ENCODE measurements at regions not wholly inside any gene's neighbourhood (a gene's known extent, or its start where the extent isn't known, plus 50 kb on each side); places are given as distances from the start of the nearest gene placed in this dataset.

DNA sequence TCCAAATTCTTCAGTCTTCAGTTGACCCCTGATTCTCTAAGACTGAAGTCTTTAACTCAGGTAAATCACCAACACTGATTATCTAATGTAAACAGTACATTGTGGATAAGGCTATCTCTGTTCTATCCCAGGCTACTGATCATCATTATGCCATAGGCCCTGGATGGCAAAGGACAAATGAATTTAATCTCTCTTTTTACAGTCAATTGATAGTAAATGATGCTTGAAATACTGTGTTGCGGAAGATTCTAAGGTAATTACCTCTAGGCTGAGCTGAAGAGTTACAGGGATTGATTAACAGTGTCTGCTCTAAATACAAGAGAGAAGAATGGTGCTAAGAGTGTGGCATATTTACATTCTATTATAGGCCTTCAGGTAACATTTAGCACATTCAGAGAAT, 264.7 kb downstream of the ACTL7B start:
- H3K4me3 ChIP-seq (replicated peaks; ENCODE audit: low read depth, low read length), result no peak overlapping the region
- TF ChIP-seq, protein P1, sequence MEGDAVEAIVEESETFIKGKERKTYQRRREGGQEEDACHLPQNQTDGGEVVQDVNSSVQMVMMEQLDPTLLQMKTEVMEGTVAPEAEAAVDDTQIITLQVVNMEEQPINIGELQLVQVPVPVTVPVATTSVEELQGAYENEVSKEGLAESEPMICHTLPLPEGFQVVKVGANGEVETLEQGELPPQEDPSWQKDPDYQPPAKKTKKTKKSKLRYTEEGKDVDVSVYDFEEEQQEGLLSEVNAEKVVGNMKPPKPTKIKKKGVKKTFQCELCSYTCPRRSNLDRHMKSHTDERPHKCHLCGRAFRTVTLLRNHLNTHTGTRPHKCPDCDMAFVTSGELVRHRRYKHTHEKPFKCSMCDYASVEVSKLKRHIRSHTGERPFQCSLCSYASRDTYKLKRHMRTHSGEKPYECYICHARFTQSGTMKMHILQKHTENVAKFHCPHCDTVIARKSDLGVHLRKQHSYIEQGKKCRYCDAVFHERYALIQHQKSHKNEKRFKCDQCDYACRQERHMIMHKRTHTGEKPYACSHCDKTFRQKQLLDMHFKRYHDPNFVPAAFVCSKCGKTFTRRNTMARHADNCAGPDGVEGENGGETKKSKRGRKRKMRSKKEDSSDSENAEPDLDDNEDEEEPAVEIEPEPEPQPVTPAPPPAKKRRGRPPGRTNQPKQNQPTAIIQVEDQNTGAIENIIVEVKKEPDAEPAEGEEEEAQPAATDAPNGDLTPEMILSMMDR (IDR thresholded peaks at IDR 0.05; ENCODE audit: low read depth, low read length, missing control alignments), result no peak
- DNase-seq (ENCODE audit: extremely low read depth, low read depth), result no peak

DNA sequence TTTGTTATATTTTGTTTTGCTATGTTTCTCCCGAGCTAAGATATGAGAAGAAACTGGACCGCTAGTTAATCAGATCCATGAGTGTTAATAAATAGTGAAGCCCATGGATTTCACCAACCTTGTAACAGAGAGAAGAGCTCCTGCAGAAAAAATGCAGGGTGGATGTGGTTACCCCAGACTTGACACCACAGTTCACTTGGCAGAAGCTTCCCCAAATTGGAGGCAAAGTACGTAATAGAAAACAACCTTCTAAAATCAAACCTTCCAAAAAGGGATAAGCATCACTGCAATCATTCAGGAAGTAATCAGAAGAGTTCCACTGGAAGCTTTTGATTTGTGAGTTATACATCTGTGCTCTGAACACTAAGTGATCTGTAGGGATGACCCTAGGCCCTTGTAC, 267.5 kb downstream of the ACTL7B start:
- no peak overlapping the region for H3K4me3 ChIP-seq (replicated peaks; ENCODE audit: low read depth, low read length)
- no peak for DNase-seq (ENCODE audit: extremely low read depth, low read depth)
- TF ChIP-seq, protein P1 (IDR thresholded peaks at IDR 0.05; ENCODE audit: low read depth, low read length, missing control alignments), result no peak

DNA sequence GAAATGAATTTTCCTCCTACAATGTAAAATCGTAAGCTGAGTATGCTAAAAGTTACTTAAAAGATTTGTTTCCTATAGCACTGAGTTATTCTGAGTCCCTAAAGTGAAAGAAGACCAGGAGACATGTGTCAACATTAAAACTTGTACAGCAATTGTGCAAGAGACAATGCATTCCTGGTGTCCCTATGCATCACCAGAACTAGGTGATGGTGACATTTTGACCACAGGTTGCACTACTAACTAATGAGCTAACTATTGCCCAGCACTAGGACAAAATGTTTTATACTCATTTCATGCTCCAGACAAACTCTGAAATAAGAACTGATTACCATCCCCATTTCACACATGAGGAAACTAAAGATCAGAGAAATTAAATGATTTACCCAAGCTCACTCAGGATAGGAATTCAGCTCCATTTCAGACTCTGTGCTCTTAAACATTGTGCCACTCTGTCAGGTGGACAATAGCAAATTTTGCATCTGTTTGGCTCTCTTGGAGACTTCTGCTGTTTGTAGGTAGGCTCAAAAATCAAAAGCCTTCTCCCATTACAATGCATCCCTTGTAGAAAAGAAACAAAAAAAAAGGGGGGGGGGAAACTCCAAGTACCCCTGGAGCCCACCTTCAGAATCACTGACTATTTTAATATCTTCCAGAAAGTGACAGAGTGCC, 269.2 kb downstream of the ACTL7B start:
- no peak for DNase-seq (ENCODE audit: extremely low read depth, low read depth)
- TF ChIP-seq, protein P1 (IDR thresholded peaks at IDR 0.05; ENCODE audit: low read depth, low read length, missing control alignments), result no peak
- H3K4me3 ChIP-seq (replicated peaks; ENCODE audit: low read depth, low read length), result no peak overlapping the region

DNA sequence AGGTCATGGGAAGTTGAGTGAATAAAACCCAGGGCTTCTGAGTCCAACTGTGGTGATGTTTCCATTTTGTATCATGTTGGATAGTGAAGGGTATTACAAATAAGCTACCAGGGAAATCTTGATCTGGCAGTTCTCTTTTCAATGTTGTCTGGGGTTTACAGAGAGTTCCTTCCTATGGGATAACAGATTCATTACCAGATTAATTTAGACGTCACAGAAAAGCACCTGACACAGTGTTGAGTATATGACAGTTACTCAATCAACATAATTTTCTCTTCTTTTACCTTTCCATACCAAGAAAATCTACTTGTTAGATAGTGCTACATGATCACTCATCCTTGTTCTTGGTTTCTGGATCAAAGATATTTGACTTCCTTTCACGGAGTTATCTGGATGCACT, 270.9 kb downstream of the ACTL7B start:
- TF ChIP-seq, protein P1 (IDR thresholded peaks at IDR 0.05; ENCODE audit: low read depth, low read length, missing control alignments), result no peak
- H3K4me3 ChIP-seq (replicated peaks; ENCODE audit: low read depth, low read length), result no peak overlapping the region
- no peak for DNase-seq (ENCODE audit: extremely low read depth, low read depth)

DNA sequence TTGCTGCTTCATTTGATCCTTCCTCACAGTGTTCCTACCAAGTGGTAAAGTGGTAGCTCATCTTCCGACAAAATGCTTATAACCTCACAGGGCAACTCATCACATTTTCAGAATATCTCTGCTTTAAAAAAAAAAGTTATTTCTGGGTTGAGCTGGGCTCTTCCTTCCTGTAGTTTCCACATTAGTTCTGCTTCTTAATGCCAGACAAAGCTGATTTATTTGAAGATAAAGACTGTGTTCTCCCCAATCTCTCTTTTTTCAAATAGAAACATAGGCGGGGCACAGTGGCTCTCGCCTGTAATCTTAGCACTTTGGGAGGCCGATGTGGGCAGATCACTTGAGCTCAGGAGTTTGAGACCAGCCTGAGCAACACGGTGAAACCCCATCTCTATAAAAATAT, 273.1 kb downstream of the ACTL7B start:
- DNase-seq (ENCODE audit: extremely low read depth, low read depth), result no peak

DNA sequence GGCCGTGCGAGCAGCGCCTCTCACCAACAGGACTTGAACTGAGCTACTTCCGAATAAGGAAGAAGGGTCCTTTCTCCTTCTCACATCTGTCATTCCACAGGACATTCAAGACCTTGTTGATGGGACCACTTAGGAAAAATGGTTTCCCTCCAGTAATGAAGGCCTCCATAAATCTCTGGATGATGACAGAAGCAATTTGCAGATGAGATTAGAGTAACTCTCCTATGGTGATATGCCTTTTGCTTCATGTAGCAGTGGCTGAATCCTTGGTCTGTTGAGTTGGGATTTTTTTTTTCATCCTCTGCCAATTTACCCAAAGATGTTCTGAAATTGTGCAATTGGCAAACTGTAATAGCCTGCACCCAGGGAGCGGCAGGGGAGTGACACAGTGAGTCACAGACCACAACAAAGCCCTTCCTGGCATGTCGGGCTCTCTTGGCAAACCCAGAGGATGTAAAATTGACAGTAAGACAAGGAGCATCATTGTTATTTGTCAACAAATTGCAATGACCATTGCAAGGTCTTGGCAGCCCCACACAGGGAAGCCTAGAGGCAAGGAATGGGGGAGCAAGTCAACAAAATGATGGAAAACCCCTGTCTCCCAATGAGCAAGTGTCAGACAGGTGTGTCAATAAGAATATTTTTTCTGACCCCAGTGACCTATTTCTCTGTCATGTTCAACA, 275.9 kb downstream of the ACTL7B start:
- no peak for DNase-seq (ENCODE audit: extremely low read depth, low read depth)
- H3K4me3 ChIP-seq (replicated peaks; ENCODE audit: low read depth, low read length), result no peak overlapping the region
- TF ChIP-seq, protein P1 (IDR thresholded peaks at IDR 0.05; ENCODE audit: low read depth, low read length, missing control alignments), result no peak

More for the DNA sequence above, 273.1 kb downstream of the ACTL7B start:
- TF ChIP-seq, protein P1 (IDR thresholded peaks at IDR 0.05; ENCODE audit: low read depth, low read length, missing control alignments), result no peak
- H3K4me3 ChIP-seq (replicated peaks; ENCODE audit: low read depth, low read length), result no peak overlapping the region

Measured in HFF-Myc (cell line).